Urinary bladder (tissue), 3 donors: ENCODE measurements at regions not wholly inside any gene's neighbourhood (a gene's known extent, or its start where the extent isn't known, plus 50 kb on each side); places are given as distances from the start of the nearest gene placed in this dataset.
"Not testable (repeated sequence)": the region's sequence is repeated elsewhere in the genome, so short reads cannot be mapped to it uniquely, and the experiment has no call there.

Source experiments
- DNase-seq: peaks from one replicate; pipeline ENCODE4 v3.0.0-alpha.2; 2015; ENCODE audit errors: extremely low spot score
- H3K27ac ChIP-seq: one replicate; pipeline ENCODE4 v1.5.1; 2013; ENCODE audit warnings: low read depth, mild to moderate bottlenecking, moderate library complexity
- H3K36me3 ChIP-seq: one replicate; pipeline ENCODE4 v1.6.1; 2013; ENCODE audit warnings: mild to moderate bottlenecking, moderate library complexity; ENCODE audit not compliant: insufficient read depth
- H3K4me1 ChIP-seq: one replicate; pipeline ENCODE4 v1.6.1; 2013; ENCODE audit warnings: mild to moderate bottlenecking, moderate library complexity; ENCODE audit not compliant: insufficient read depth
- H3K4me3 ChIP-seq: one replicate; pipeline ENCODE4 v1.5.1; 2013; ENCODE audit warnings: low read depth, low read length
- WGBS: extraction: QIAGEN DNeasy Blood & Tissue Kit; methylation state at CpG from one replicate; pipeline ENCODE4 v1.1.7; 2013; 5-methylcytosine and 5-hydroxymethylcytosine counted together
- donor health status: healthy with polysubstance abuse.
- donor health status: healthy.

GRCh38 chr15:85196697-85197096 lies 183.7 kb upstream of the AKAP13 start:
- H3K36me3 ChIP-seq, H3K4me1 ChIP-seq, H3K27ac ChIP-seq, H3K4me3 ChIP-seq, DNase-seq: not testable (repeated sequence)
- WGBS = 85% methylated on average over 2 of the region's 5 CpGs

GRCh38 chr15:85197582-85197981 lies 182.8 kb upstream of the AKAP13 start:
- H3K4me1 ChIP-seq, H3K27ac ChIP-seq, H3K36me3 ChIP-seq, DNase-seq, H3K4me3 ChIP-seq: not testable (repeated sequence)
- no CpG with 5 or more reads among the region's 5 CpGs for WGBS

- not testable (repeated sequence) for H3K36me3 ChIP-seq, DNase-seq, H3K4me1 ChIP-seq, H3K27ac ChIP-seq, H3K4me3 ChIP-seq
- WGBS = no CpG with 5 or more reads among the region's 13 CpGs
Measured at GRCh38 chr15:85198432-85198831, 182.0 kb upstream of the AKAP13 start.

- not testable (repeated sequence) for H3K36me3 ChIP-seq, H3K4me3 ChIP-seq, H3K27ac ChIP-seq, H3K4me1 ChIP-seq, DNase-seq
- WGBS = no CpG with 5 or more reads among the region's 9 CpGs
Measured at GRCh38 chr15:85200215-85200614, 180.2 kb upstream of the AKAP13 start.

DNA sequence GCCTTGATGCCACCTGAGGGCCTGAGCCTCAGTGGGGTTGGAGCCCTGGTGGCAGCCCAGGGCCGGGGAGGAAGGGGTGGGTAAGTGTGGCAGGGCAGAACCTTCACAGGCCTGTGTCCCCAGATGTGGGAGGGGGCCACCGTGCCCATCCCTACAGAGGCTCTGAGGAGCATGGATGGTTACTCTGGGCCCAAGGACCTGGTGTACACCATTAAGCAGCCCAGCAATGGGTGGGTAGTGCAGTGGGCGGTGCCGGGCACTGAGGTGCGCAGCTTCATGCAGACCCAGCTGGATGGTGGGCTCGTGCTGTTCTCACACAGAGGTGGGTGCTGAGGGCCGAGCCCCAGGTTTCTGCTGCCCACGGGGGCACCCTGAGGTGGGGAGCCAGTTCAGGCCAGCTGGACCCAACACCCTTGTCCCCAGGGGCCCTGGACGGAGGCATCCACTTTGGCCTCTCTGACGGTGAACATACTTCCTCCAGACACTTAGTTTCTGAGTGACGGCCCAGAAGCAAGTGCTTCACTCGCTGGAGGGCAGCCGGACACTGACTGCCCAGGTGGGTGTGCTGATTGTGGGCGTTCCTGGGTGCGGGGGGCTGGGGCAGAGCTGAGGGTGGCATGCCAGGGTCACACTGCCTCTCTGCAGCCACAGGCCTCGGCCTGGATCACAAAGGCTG lies 179.1 kb upstream of the AKAP13 start:
- WGBS = 77% methylated on average over 6 of the region's 16 CpGs
- not testable (repeated sequence) for H3K27ac ChIP-seq, DNase-seq, H3K4me1 ChIP-seq, H3K36me3 ChIP-seq, H3K4me3 ChIP-seq

GRCh38 chr15:85204481-85204880 lies 175.9 kb upstream of the AKAP13 start:
- DNase-seq, H3K4me1 ChIP-seq, H3K4me3 ChIP-seq, H3K36me3 ChIP-seq, H3K27ac ChIP-seq: not testable (repeated sequence)
- WGBS = no CpG with 5 or more reads among the region's 16 CpGs

DNA sequence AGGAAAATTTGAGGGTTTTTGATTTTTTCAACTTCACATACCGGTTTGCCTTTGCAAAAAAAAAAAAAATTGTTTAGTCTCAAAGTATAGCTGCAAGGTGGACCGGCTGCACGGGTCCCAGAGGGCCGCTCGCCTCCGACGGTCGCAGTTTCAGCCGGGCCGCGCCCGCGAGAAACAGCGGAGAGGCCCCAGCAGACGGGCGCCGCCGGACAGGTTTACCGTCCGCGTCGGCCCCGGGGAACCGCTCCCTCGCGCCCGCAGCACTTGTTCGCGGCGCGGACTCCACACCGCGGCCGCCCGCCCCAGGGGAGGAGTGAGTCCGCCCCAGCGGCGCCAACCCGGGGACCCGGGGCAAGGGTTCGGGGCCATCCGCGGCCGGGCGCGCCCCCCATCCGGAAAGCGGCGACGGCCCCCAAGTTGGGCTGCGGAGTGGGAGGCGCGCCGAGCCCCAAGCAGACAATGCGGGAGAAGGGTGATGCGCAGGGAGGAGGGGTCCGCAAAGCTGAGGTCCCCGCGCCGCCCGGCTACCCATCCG lies 146.5 kb upstream of the AKAP13 start:
- H3K27ac ChIP-seq, H3K4me3 ChIP-seq, DNase-seq, H3K4me1 ChIP-seq, H3K36me3 ChIP-seq: not testable (repeated sequence)
- WGBS = under 1% methylated on average over 25 of the region's 62 CpGs

GRCh38 chr15:85234450-85235196 lies 145.8 kb upstream of the AKAP13 start:
- not testable (repeated sequence) for H3K4me3 ChIP-seq, H3K27ac ChIP-seq

DNA sequence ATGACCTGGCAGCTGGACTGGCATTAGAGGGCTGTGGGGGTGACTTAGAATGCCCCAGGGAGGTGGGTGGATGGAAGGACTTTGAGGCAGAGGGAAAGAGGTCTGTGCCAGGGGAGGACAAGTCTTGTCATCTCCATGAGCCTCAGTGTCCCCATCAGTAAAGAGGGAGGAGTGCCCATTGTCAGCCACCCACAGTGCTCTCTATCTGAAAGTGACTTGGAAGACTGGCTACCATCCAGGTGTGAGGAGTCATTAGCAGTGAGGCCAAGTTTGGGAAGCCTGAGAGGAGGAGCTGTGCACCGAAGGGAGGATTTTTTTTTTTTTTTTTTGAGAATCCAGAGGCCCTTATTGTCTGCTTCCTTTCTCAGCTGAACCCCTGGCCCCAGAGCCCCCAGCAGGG lies 136.3 kb upstream of the AKAP13 start:
- not testable (repeated sequence) for H3K36me3 ChIP-seq, H3K4me1 ChIP-seq, H3K4me3 ChIP-seq, DNase-seq, H3K27ac ChIP-seq
- 38% methylated on average over 1 of the region's 1 CpG for WGBS

More at GRCh38 chr15:85234450-85235196, 145.8 kb upstream of the AKAP13 start:
- no CpG with 5 or more reads among the region's 55 CpGs for WGBS
- not testable (repeated sequence) for H3K4me1 ChIP-seq, DNase-seq, H3K36me3 ChIP-seq

DNA sequence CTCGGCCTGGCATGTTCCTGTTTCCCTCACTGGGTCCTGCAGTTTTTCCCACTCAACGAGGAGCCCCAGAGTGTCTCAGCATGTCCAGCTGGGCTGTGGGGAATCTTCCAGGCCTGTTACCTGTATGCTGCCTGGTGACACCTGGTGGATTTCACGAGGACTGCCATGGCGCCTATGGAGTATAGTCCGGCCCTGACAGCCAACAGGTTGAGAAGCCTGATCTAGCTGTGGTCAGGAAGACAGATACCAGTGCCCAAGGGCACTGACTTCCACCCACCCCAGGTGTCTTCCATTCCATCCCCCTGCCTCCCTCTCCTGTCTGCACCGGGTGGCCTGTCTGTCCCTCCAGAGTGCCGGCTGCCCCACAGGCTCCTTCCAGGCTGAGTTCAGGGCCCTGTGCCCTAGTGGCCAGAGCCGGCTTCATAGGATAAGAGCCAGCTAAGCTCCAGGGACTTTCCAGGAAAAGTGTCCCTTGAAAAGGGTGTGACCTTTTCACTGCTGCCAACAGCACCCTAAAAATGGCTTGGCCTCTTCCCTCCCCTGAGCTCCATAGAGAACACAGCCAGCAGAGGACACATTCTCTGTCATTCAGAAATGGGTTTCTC lies 129.4 kb upstream of the AKAP13 start:
- DNase-seq, H3K4me1 ChIP-seq, H3K4me3 ChIP-seq, H3K27ac ChIP-seq, H3K36me3 ChIP-seq: not testable (repeated sequence)
- WGBS = 84% methylated on average over 8 of the region's 8 CpGs

GRCh38 chr15:85253196-85253915 lies 127.0 kb upstream of the AKAP13 start:
- not testable (repeated sequence) for H3K4me1 ChIP-seq, H3K4me3 ChIP-seq, H3K36me3 ChIP-seq, H3K27ac ChIP-seq, DNase-seq
- 72% methylated on average over 15 of the region's 15 CpGs for WGBS

DNA sequence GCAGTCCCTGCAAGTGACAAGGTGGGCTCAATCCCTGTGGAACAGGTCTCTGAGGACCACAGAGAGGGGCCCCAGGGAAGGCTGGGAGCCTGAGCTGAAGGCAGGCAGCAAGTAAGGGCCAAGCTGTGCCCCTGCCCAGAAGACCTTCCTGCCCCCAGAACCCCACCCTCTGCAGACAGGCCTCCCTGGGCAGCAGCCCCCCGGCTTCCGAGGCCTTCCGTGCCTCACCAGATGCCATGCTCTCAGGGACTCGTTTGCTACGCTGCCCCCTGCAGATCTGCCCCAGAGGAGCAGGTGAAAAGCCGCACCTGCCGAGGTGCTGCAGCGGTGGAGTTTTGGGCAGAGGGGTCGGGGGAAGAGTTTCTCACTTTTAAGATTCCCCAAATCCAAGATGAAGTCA lies 125.4 kb upstream of the AKAP13 start:
- not testable (repeated sequence) for H3K27ac ChIP-seq, H3K4me1 ChIP-seq, H3K4me3 ChIP-seq, DNase-seq, H3K36me3 ChIP-seq
- 92% methylated on average over 9 of the region's 9 CpGs for WGBS

DNA sequence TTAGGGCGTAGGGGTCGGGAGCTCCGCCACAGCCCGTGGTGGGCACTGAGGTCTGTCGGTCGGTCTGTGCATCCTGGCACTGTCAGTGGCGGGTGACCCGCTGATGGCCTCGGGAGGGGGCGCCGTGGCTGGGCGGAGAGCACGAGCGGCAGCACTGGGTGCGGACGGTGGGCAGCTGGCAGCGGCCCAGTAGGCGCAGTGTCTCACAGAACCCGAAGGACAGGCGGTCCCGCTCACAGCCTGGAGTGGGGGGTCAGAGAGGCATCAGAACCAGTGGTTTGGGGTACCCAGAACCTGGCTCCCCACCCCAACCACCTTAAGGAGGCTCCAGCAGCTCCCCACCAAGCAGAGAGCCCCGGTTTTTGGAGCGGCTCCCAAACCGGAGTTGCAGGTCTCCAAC lies 124.9 kb upstream of the AKAP13 start:
- WGBS = 90% methylated on average over 24 of the region's 24 CpGs
- DNase-seq, H3K4me3 ChIP-seq, H3K36me3 ChIP-seq, H3K4me1 ChIP-seq, H3K27ac ChIP-seq: not testable (repeated sequence)
